OCI-LY7 (cell line): ENCODE measurements at regions not wholly inside any gene's neighbourhood (a gene's known extent, or its start where the extent isn't known, plus 50 kb on each side); places are given as distances from the start of the nearest gene placed in this dataset.

Source experiments
- EZH2phosphoT487 ChIP-seq: fragments of 200-600 bp; sonication (generic); IDR thresholded peaks from 2 replicates; pipeline ENCODE4 v1.6.1; 2018; ENCODE audit warnings: low read depth, borderline replicate concordance, mild to moderate bottlenecking, mixed run types, antibody characterized with exemption, low read length, moderate library complexity, mixed read lengths
- TF ChIP-seq, protein P1 (sequence below): fragments of 200-600 bp; sonication (generic); conservative IDR thresholded peaks from 2 replicates; pipeline ENCODE4 v1.5.1; 2014; ENCODE audit warnings: mild to moderate bottlenecking, antibody characterized with exemption, low read length, moderate library complexity, mixed read lengths

DNA sequence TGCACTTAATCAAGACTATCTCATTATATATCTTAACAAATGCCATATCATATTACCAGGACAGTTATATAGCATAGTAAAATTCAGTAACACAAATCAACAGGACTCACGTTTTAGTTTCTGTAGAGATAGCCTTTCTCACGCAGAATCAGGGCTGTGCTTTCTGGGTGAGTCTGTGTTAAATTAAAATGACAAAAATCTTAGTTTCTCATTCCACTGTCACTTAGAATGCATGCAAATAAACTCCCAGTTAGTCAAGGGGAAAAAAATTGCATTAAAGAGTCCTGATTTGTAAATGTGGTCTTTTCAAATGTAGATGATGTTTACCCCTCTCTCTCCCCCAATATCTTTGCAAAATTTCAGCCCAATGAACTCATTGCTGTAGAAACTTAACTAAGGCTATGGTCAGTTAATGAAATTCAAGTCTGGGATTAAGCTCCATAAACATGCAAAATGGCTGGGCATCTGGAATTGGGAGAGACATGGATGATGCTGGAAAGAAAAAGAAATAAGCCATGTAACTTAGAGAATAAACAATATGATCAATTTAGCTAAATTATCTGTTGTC lies 77.8 kb upstream of the MGAT4C start:
- TF ChIP-seq, protein P1, sequence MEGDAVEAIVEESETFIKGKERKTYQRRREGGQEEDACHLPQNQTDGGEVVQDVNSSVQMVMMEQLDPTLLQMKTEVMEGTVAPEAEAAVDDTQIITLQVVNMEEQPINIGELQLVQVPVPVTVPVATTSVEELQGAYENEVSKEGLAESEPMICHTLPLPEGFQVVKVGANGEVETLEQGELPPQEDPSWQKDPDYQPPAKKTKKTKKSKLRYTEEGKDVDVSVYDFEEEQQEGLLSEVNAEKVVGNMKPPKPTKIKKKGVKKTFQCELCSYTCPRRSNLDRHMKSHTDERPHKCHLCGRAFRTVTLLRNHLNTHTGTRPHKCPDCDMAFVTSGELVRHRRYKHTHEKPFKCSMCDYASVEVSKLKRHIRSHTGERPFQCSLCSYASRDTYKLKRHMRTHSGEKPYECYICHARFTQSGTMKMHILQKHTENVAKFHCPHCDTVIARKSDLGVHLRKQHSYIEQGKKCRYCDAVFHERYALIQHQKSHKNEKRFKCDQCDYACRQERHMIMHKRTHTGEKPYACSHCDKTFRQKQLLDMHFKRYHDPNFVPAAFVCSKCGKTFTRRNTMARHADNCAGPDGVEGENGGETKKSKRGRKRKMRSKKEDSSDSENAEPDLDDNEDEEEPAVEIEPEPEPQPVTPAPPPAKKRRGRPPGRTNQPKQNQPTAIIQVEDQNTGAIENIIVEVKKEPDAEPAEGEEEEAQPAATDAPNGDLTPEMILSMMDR: no peak
- no peak for TF ChIP-seq EZH2phosphoT487
